ENCODE measurements at regions not wholly inside any gene's neighbourhood (a gene's known extent, or its start where the extent isn't known, plus 50 kb on each side); places are given as distances from the start of the nearest gene placed in this dataset.

- DNase-seq (ENCODE audit: low read depth), result no peak
- in situ Hi-C loops (cut with HindIII; ENCODE audit: low pct_unique_long_range_greater_than_20kb, low sequenced_read_pairs), result no loop called here
These were observed 158.3 kb downstream of the PABPC4L start for GRCh38 chr4:134043266-134043665.

DNA sequence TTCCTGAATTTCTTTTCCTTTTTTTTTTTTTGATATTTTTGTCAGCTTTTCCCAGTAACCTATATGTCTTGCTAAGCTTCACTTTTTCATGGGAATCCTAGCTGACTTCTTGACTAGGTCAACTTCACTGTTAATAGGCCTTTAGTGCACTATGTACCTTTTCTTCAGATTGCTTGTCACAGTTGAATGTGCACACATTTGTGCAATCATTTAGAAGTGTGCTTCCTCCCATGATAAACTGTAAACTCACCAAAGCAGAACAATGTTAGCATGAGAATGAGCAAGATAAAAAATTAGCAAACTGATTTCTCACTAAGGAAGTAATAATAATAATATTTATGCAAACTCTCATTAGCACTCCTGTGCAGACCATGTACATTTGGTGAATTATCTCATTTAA lies 173.2 kb downstream of the PABPC4L start:
- in situ Hi-C loops (cut with HindIII; ENCODE audit: low pct_unique_long_range_greater_than_20kb, low sequenced_read_pairs), result no loop called here
- DNase-seq (ENCODE audit: low read depth), result no peak

GRCh38 chr4:134027931-134028330 lies 173.7 kb downstream of the PABPC4L start:
- in situ Hi-C loops (cut with HindIII; ENCODE audit: low pct_unique_long_range_greater_than_20kb, low sequenced_read_pairs), result no loop called here
- DNase-seq (ENCODE audit: low read depth), result peak; percentile 82

DNA sequence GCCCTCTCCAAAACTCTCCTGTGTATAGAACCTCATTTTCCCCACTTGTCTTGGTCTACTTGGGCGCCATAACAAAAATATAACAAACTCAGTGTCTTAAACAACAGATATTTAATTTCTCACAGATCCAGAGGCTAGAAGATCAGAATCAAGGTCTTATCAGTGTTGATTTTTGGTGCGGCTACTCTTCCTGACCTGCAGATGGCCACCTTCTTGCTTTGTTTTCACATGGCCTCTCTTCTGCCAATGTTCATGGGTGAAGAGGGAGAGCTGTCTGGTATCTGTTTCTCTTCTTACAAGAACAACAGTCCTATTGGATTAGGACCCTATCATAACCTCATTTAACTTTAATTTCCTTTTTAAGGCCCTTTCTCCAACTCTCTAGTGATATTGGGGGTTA lies 177.3 kb downstream of the PABPC4L start:
- DNase-seq (ENCODE audit: low read depth), result peak; percentile 44
- in situ Hi-C loops (cut with HindIII; ENCODE audit: low pct_unique_long_range_greater_than_20kb, low sequenced_read_pairs), result no loop called here

DNA sequence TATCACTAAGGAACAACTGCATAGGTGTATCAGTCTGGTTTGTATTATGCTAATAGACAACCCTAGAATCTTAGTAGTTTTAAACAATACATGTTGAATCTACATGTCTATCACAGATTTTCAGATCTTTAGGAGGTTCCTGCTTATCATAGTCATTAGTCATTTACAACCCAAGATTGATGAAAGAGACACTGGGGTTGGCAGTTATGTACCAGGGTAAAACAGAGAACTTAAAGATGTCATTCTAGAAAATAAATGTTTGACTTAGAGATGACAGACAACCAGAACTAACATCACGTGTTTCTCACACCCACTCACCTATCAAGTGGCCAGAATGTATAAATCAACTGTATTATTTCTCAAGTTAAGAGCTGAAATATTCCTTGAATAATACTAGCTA lies 181.9 kb downstream of the PABPC4L start:
- DNase-seq (ENCODE audit: low read depth), result no peak
- in situ Hi-C loops (cut with HindIII; ENCODE audit: low pct_unique_long_range_greater_than_20kb, low sequenced_read_pairs), result no loop called here

DNA sequence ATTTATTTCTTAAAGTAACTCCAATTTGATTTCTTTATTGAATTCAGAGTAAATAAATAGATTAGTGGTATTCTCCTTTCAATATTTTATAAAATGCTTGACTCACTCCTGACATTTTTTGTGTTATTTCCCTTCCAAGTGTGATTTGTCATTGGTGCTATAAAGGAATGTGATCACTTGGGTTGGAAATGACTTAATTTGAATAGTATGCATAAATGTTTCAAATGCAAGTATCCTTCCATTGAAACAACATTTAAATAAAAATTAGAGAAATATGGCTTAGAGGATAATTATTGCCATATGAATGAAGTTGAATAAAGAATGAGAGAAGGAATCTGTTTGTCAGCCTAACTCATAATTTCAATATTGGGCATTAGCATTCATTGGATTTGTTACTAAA lies 182.7 kb downstream of the PABPC4L start:
- in situ Hi-C loops (cut with HindIII; ENCODE audit: low pct_unique_long_range_greater_than_20kb, low sequenced_read_pairs), result no loop called here
- no peak for DNase-seq (ENCODE audit: low read depth)

DNA sequence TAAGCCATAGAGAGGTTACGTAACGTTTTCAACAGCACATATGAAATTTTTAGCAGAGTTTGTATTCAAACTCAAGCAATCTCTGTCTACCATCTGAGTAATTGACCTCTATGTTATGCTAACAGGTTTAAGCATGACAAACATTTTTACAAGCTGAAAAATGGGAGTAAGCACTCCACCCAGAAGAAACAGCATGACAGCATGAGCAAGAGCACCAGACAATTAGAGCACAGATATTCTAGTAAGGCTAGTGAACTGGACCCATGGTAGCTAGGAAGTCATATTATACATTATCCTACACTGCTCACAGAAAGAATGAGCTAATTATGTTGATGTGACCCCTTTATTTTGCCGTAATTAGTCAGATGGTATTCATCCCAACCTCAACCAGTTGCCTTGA lies 200.5 kb downstream of the PABPC4L start:
- no peak for DNase-seq (ENCODE audit: low read depth)
- in situ Hi-C loops (cut with HindIII; ENCODE audit: low pct_unique_long_range_greater_than_20kb, low sequenced_read_pairs), result no loop called here

- in situ Hi-C loops (cut with HindIII; ENCODE audit: low pct_unique_long_range_greater_than_20kb, low sequenced_read_pairs), result no loop called here
- no peak for DNase-seq (ENCODE audit: low read depth)
These were observed 204.2 kb downstream of the PABPC4L start for GRCh38 chr4:133997436-133997835.

DNA sequence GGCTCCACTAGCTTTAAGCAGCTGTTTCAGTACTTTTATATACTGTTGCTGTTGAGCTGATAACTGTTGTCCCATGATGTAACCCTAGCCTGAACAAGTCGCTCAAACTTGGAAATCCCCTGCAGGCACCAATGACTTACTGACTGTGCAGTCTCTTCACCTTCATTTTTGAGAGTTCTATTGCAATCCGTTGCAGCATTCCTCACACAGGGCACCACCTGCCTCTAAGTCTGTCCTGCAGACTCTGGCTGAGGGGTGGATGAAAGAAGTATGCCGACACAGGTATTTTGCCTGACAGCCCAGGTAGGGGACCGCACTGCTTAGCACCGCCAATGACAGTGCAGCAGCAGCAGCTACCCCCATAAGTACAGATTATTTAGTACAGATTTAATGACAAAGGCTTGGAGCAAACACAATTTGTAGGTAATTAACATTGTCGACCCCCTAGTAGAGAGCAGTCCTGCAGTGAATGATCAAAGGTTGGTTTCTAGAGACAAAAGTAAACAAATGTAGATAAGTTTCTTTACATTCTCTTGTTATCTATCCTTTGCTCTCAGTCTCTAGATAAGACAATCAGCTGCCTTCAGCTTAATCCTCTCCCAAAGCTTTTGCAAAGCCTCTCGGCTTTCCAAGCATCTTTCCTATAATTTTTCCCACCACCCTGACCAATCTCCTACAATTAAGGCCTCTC lies 205.0 kb downstream of the PABPC4L start:
- DNase-seq (ENCODE audit: low read depth), result peak; percentile 2
- in situ Hi-C loops (cut with HindIII; ENCODE audit: low pct_unique_long_range_greater_than_20kb, low sequenced_read_pairs), result no loop called here

GRCh38 chr4:133995243-133995960 lies 206.2 kb downstream of the PABPC4L start:
- in situ Hi-C loops (cut with HindIII; ENCODE audit: low pct_unique_long_range_greater_than_20kb, low sequenced_read_pairs), result no loop called here
- DNase-seq (ENCODE audit: low read depth), result no peak

- in situ Hi-C loops (cut with HindIII; ENCODE audit: low pct_unique_long_range_greater_than_20kb, low sequenced_read_pairs), result no loop called here
- no peak for DNase-seq (ENCODE audit: low read depth)
These were observed 218.9 kb downstream of the PABPC4L start for GRCh38 chr4:133982533-133983224.

GRCh38 chr4:133981327-133981726 lies 220.3 kb downstream of the PABPC4L start:
- no peak for DNase-seq (ENCODE audit: low read depth)
- in situ Hi-C loops (cut with HindIII; ENCODE audit: low pct_unique_long_range_greater_than_20kb, low sequenced_read_pairs), result no loop called here

GRCh38 chr4:133972586-133972985 lies 229.0 kb downstream of the PABPC4L start:
- in situ Hi-C loops (cut with HindIII; ENCODE audit: low pct_unique_long_range_greater_than_20kb, low sequenced_read_pairs), result no loop called here

DNA sequence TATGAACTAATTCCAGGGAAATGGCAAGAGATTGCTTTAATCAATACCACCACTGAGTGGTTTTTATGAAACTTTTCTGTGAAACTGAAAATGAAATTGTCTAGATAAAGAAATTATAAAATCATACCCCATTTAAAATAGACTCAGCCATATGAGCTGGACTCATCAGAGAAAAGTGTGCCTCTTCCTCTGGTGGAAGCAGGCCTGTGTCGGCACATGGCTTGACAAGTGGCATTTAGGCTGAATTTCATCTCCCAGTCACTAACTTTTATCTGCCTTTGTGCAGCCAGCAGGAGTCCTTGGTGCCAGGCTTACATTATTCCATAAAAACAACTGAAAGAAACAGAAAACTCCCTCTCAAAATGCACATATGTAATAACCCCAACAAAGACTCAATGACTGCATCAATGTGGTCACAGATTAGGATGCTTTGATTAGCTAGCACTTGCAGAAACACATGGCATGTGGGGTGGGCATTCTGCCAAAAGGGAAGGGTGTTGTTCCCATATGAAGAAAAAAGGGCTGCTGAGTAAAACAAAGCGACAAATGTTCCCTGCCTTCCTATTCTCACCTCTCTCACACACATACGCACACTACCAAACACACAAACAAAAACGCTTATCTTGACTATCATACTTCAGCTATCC lies 232.3 kb downstream of the PABPC4L start:
- DNase-seq (ENCODE audit: low read depth), result no peak
- in situ Hi-C loops (cut with HindIII; ENCODE audit: low pct_unique_long_range_greater_than_20kb, low sequenced_read_pairs), result no loop called here

More at GRCh38 chr4:133972586-133972985, 229.0 kb downstream of the PABPC4L start:
- DNase-seq (ENCODE audit: low read depth), result no peak

DNA sequence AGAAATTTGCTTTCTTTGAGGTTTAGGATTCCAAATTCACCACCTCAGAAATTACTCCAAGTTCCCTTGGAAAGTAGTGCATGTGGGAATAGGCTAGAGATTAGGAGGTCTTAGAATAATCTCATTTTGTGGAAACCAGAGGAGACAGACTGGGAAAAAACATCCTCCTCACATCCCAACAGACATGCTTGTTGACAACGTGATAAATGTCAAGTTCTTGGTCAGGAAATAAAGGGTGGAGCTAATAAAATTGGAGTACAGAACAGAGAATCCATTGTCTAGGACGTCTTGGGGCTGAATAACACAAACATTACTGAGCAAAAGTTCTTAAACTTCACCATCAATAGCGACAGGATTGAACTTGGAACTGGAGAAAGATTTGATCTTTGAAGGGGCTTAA lies 233.4 kb downstream of the PABPC4L start:
- in situ Hi-C loops (cut with HindIII; ENCODE audit: low pct_unique_long_range_greater_than_20kb, low sequenced_read_pairs), result no loop called here
- DNase-seq (ENCODE audit: low read depth), result no peak

DNA sequence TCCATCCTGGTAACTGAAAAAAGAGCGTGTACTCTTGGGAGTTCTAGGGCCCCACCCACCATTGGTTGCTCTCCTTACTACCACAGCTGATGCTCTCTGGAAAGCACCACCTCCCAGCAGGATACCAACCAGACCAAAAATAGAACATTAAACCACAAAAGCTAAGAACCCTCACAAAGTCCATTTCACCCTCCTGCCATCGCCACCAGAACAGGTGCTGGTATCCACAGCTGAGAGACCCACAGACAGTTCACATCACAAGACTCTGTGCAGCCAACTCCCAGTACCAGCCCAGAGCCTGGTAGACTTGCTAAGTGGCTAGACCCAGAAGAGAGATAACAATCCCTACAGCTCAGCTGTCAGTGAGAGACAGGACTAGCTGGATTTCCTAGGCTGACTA lies 240.6 kb downstream of the PABPC4L start:
- DNase-seq (ENCODE audit: low read depth), result no peak
- in situ Hi-C loops (cut with HindIII; ENCODE audit: low pct_unique_long_range_greater_than_20kb, low sequenced_read_pairs), result no loop called here

DNA sequence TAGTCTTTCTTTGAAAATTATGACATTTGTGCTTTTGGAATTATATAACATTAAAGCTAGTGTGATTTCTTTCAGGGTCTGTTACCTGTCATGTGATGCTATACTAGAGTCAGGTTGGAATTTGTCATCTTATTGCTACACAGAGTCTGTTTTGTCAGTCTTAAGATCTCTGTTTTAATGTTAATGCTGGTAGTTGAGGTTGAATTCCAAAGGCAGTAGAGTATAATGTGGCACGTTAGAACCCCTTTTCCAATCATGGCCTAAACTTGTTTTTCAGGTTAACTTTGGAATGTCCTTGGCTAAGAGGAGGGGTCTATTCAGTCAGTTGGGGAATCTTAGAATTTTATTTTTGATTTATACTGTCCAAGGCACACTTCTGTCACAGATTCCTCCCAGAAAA lies 258.5 kb downstream of the PABPC4L start:
- no peak for DNase-seq (ENCODE audit: low read depth)
- in situ Hi-C loops (cut with HindIII; ENCODE audit: low pct_unique_long_range_greater_than_20kb, low sequenced_read_pairs), result no loop called here

GRCh38 chr4:133938061-133938460 lies 263.5 kb downstream of the PABPC4L start:
- DNase-seq (ENCODE audit: low read depth), result no peak
- in situ Hi-C loops (cut with HindIII; ENCODE audit: low pct_unique_long_range_greater_than_20kb, low sequenced_read_pairs), result no loop called here

All from Caki2 (cell line).